Smooth muscle cell (in vitro differentiated cells): ENCODE measurements at regions not wholly inside any gene's neighbourhood (a gene's known extent, or its start where the extent isn't known, plus 50 kb on each side); places are given as distances from the start of the nearest gene placed in this dataset.

ENCODE experiments used
- DNase-seq: peaks from one replicate; lab custom pipeline; 2025; ENCODE audit not compliant: unreplicated experiment; lab: John Stamatoyannopoulos, UW
- H2AFZ ChIP-seq: fragments of 200-600 bp; sonication (generic); 2 replicates; pipeline ENCODE4 v1.6.0; 2016; ENCODE audit warnings: antibody characterized with exemption, low read depth, mild to moderate bottlenecking
- H3F3A ChIP-seq: fragments of 200-600 bp; sonication (generic); 2 replicates; pipeline ENCODE4 v1.6.0; 2017; ENCODE audit warnings: antibody characterized with exemption, low read depth
- H3K27ac ChIP-seq: fragments of 200-600 bp; sonication (generic); 2 replicates; pipeline ENCODE4 v1.5.1; 2016; ENCODE audit warnings: low read depth, mild to moderate bottlenecking
- H3K27me3 ChIP-seq: fragments of 200-600 bp; sonication (generic); 2 replicates; pipeline ENCODE4 v1.6.1; 2016; ENCODE audit warnings: low read depth, mild to moderate bottlenecking
- H3K36me3 ChIP-seq: fragments of 200-600 bp; sonication (generic); 2 replicates; pipeline ENCODE4 v1.5.1; 2016; ENCODE audit warnings: low read depth
- H3K4me1 ChIP-seq: fragments of 200-600 bp; sonication (generic); 2 replicates; pipeline ENCODE4 v1.5.1; 2016; ENCODE audit warnings: low read depth
- H3K4me2 ChIP-seq: fragments of 200-600 bp; sonication (generic); 2 replicates; pipeline ENCODE4 v1.6.0; 2016; ENCODE audit warnings: mild to moderate bottlenecking
- H3K4me3 ChIP-seq: fragments of 200-600 bp; sonication (generic); 2 replicates; pipeline ENCODE4 v1.5.1; 2016; ENCODE audit warnings: mild to moderate bottlenecking
- H3K79me2 ChIP-seq: fragments of 200-600 bp; sonication (generic); 2 replicates; pipeline ENCODE4 v1.6.0; 2016; ENCODE audit warnings: low read depth, mild to moderate bottlenecking
- H3K9ac ChIP-seq: fragments of 200-600 bp; sonication (generic); 2 replicates; pipeline ENCODE4 v1.6.0; 2016; ENCODE audit warnings: low read depth
- H3K9me3 ChIP-seq: fragments of 200-600 bp; sonication (generic); replicated peaks from 2 replicates; pipeline ENCODE4 v1.5.1; 2016; ENCODE audit warnings: low read depth
- H4K20me1 ChIP-seq: fragments of 200-600 bp; sonication (generic); 2 replicates; pipeline ENCODE4 v1.6.0; 2016; ENCODE audit warnings: low read depth
- CTCF ChIP-seq: fragments of 200-600 bp; sonication (generic); IDR thresholded peaks from 2 replicates; pipeline ENCODE4 v1.5.1; 2017; ENCODE audit warnings: borderline replicate concordance, mild to moderate bottlenecking, antibody characterized with exemption; ENCODE audit not compliant: insufficient read depth, poor library complexity, severe bottlenecking
- WGBS: methylation state at CpG from one replicate; pipeline ENCODE4 v1.1.7; 2016; ENCODE audit warnings: low lambda C conversion rate; 5-methylcytosine and 5-hydroxymethylcytosine counted together

- no peaks in the 10 kb centered on the region for H3K4me1 ChIP-seq
- DNase-seq: no peak
- no peaks in the 10 kb centered on the region for H3K36me3 ChIP-seq
- H3K9ac ChIP-seq: no peak overlapping the region
- no peaks in the 10 kb centered on the region for H3K9me3 ChIP-seq
- no peak overlapping the region for H3K4me3 ChIP-seq
- TF ChIP-seq CTCF: no peak
- no peak overlapping the region for H3K27ac ChIP-seq
- no peaks in the 10 kb centered on the region for H3K79me2 ChIP-seq
- H3K27me3 ChIP-seq: no peaks in the 10 kb centered on the region
- H2AFZ ChIP-seq: no peak overlapping the region
- no peaks in the 10 kb centered on the region for H4K20me1 ChIP-seq
- WGBS: 72% methylated on average over 5 of the region's 5 CpGs
- peaks cover 6% of the 10 kb centered on the region for H3F3A ChIP-seq
- H3K4me2 ChIP-seq: no peak overlapping the region
Measured at GRCh38 chr6:12543953-12544352, 172.6 kb upstream of the PHACTR1 start.

DNA sequence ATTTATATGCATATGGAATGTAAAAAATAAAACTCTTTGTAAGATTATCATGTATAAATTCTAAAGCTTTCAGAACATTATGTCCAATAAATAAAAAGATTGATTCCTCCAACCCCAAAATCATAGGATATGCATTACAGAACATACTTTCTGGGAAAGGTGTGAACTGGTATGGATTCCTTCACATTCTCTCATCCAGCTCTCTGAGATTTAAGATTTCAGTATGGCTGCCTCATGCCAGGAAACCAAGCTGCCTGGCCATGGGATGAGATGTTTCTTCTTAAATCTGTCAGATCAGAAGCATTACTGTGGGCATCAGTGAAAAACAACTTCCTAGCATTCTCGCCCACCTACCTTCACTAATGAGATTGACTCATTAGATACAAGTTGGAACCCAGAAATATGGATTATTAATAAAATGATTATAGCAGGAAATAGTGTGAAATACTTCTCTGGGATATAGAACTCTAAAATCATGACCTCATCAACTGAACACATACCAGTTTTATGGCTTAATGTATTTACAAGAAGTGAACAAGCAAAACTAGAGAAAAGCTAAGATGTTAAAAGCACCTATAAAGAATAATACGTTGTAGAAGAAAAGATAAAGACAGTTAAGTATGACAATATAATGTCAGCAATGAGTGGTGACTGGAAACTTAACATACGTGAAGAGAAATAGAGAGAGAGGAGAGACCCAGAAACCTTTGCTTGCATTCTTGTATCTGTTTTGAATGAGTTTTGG, 171.6 kb upstream of the PHACTR1 start:
- Histone ChIP-seq H3K79me2 (no peaks in the 10 kb centered on the region), H3K4me3 (no peak overlapping the region), H3K4me2 (peak overlapping the region; percentile 71), H3K9ac (no peak overlapping the region), H3K27me3 (no peaks in the 10 kb centered on the region), H3K4me1 (no peaks in the 10 kb centered on the region), H3K27ac (no peak overlapping the region), H4K20me1 (no peaks in the 10 kb centered on the region), H2AFZ (no peak overlapping the region), H3K36me3 (no peaks in the 10 kb centered on the region), H3K9me3 (no peaks in the 10 kb centered on the region), H3F3A (peaks cover 6% of the 10 kb centered on the region)
- no peak for DNase-seq
- WGBS: 72% methylated on average over 3 of the region's 3 CpGs
- TF ChIP-seq CTCF: no peak

DNA sequence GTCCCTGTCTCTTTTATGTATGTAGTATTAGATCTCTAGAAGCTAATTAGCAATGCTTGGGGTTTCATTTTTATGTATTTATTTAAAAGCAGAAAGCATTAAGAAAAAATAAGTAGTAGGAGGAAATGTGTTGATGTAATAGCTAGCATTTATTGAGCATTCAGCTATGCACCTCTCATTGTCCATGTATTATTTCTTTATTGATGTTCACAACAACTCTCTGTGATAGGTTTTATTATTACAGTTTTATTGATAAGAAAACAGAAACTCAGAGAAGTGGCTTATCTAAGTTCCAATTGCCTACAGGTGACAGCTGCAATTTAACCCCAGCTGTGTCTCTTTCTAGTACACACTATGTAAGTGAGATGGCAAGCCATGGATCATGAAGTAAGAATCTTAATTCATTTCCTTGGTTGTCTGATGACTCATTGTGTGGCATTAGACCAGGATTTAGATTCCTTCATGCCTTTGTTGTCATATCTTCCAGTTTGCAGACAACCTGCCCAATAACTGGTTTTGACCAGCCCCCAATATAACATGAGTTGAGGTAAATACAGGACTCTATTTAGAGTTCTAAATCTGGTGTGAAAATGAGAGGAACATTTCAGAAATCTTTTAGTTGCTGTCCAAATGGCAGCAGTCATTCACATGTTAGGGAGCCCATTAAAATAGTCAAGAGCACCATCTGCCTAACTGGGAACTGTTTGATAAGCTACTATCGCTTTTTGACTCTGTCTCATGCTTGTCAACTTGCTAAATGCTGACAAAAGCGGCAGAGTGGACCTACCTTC, 170.8 kb upstream of the PHACTR1 start:
- no peaks in the 10 kb centered on the region for H3K36me3 ChIP-seq
- peak overlapping the region; percentile 71 for H3K4me2 ChIP-seq
- no peaks in the 10 kb centered on the region for H3K9me3 ChIP-seq
- no peaks in the 10 kb centered on the region for H3K27me3 ChIP-seq
- no peak for DNase-seq
- H3K9ac ChIP-seq: no peak overlapping the region
- H4K20me1 ChIP-seq: no peaks in the 10 kb centered on the region
- 37% methylated on average over 2 of the region's 2 CpGs for WGBS
- no peaks in the 10 kb centered on the region for H3K79me2 ChIP-seq
- no peak overlapping the region for H3K4me3 ChIP-seq
- H2AFZ ChIP-seq: no peak overlapping the region
- H3K27ac ChIP-seq: peak overlapping the region; percentile 22
- H3F3A ChIP-seq: peaks cover 6% of the 10 kb centered on the region
- TF ChIP-seq CTCF: no peak
- H3K4me1 ChIP-seq: no peaks in the 10 kb centered on the region
